Tibial nerve (tissue), 4 donors: ENCODE measurements at regions not wholly inside any gene's neighbourhood (a gene's known extent, or its start where the extent isn't known, plus 50 kb on each side); places are given as distances from the start of the nearest gene placed in this dataset.

ENCODE experiments used
- CTCF ChIP-seq, 5 experiments: fragments of 200-600 bp in 3 of 5; fragments of 450-650 bp in 2 of 5; sonication (generic) in 3 of 5; IDR thresholded peaks; one replicate each; pipeline ENCODE4 v1.5.1; 2016 to 2019; ENCODE audit warnings: antibody characterized with exemption in 5 of 5, mild to moderate bottlenecking in 3 of 5, moderate library complexity in 2 of 5
- EP300 ChIP-seq, 2 donors: sonication (generic); formaldehyde crosslinking; IDR thresholded peaks; one replicate each; pipeline ENCODE4 v1.6.1; 2017; ENCODE audit warnings: antibody characterized with exemption in 2 of 2, mild to moderate bottlenecking in 1 of 2
- POLR2A ChIP-seq, 2 donors: fragments of 450-650 bp; IDR thresholded peaks; one replicate each; pipeline ENCODE4 v1.6.1; 2017; ENCODE audit warnings: antibody characterized with exemption in 2 of 2, mild to moderate bottlenecking in 2 of 2, moderate library complexity in 2 of 2

- TF ChIP-seq CTCF (IDR thresholded peaks at IDR 0.05) = no peak
- no peak for TF ChIP-seq POLR2A (IDR thresholded peaks at IDR 0.05)
- TF ChIP-seq EP300 (IDR thresholded peaks at IDR 0.05) = no peak
Observed at GRCh38 chr9:81035601-81036000, 653.7 kb downstream of the TLE1 start.
